ENCODE measurements at regions not wholly inside any gene's neighbourhood (a gene's known extent, or its start where the extent isn't known, plus 50 kb on each side); places are given as distances from the start of the nearest gene placed in this dataset.
"Not testable (repeated sequence)": the region's sequence is repeated elsewhere in the genome, so short reads cannot be mapped to it uniquely, and the experiment has no call there.

DNA sequence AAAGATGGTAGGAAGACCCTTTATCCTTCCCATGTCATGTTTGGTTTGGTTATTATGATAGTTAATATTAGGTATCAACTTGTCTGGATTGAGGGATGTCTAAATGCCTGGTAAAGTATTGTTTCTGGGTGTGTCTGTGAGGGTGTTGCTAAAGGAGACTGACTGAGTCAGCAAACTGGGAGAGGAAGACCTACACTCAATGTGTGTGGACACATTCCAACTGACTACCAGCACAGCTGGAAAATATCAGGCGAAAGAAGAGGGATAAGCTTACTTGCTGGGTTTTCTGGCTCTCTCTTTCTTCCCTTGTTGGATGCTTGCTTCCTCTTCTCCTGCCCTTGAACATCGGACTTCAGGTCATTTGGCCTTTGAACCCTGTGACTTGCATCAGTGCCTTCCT lies 1227.6 kb upstream of the EPHA6 start:
- Histone ChIP-seq H3K27ac (no peak overlapping the region), H3K4me1 (no peaks in the 10 kb centered on the region), H3K36me3 (no peaks in the 10 kb centered on the region), H3K4me3 (replicated peaks in 1 of 3) (no peak overlapping the region), H3K9me3 (no peaks in the 10 kb centered on the region), H3K27me3 (no peaks in the 10 kb centered on the region)
- intact Hi-C loops (cut with DNase I): no loop called here
- no peak for DNase-seq
- TF ChIP-seq CTCF (IDR thresholded peaks at IDR 0.05): no peak
- TF ChIP-seq POLR2A (IDR thresholded peaks at IDR 0.05): no peak
- WGBS, 2 donors: 76 to 79% methylated on average over 2 of the region's 2 CpGs

GRCh38 chr3:95587641-95588040 lies 1226.8 kb upstream of the EPHA6 start:
- H3K27ac ChIP-seq; H3K27me3 ChIP-seq; H3K36me3 ChIP-seq; H3K9me3 ChIP-seq; H3K4me1 ChIP-seq; DNase-seq; intact Hi-C loops (cut with DNase I); H3K4me3 ChIP-seq (replicated peaks in 1 of 3): not testable (repeated sequence)
- WGBS, 2 donors: 82 to 97% methylated on average over 8 of the region's 8 CpGs

- intact Hi-C loops (cut with DNase I): no loop called here
- 93 to 94% methylated on average over 3 to 7 of the region's 13 CpGs for WGBS, 2 donors
- Histone ChIP-seq H3K36me3 (no peaks in the 10 kb centered on the region), H3K4me3 (replicated peaks in 1 of 3) (no peak overlapping the region), H3K27ac (no peak overlapping the region), H3K27me3 (no peaks in the 10 kb centered on the region), H3K9me3 (no peaks in the 10 kb centered on the region), H3K4me1 (no peaks in the 10 kb centered on the region)
- no peak for DNase-seq
- no peak for TF ChIP-seq CTCF (IDR thresholded peaks at IDR 0.05)
- no peak for TF ChIP-seq POLR2A (IDR thresholded peaks at IDR 0.05)
Observed at GRCh38 chr3:95588473-95588872, 1225.9 kb upstream of the EPHA6 start.

- Histone ChIP-seq H3K27me3 (no peaks in the 10 kb centered on the region), H3K9me3 (no peaks in the 10 kb centered on the region), H3K36me3 (no peaks in the 10 kb centered on the region), H3K27ac (no peak overlapping the region), H3K4me3 (replicated peaks in 1 of 3) (no peak overlapping the region), H3K4me1 (no peaks in the 10 kb centered on the region)
- TF ChIP-seq CTCF (IDR thresholded peaks at IDR 0.05): no peak
- no peak for TF ChIP-seq POLR2A (IDR thresholded peaks at IDR 0.05)
- 77 to 87% methylated on average over 11 to 18 of the region's 26 CpGs for WGBS, 2 donors
- no peak for DNase-seq
- intact Hi-C loops (cut with DNase I): no loop called here
Observed at GRCh38 chr3:95595416-95596075, 1218.8 kb upstream of the EPHA6 start.

GRCh38 chr3:95607926-95608325 lies 1206.5 kb upstream of the EPHA6 start:
- WGBS, 2 donors: 71 to 80% methylated on average over 1 of the region's 1 CpG
- Histone ChIP-seq H3K27ac (no peak overlapping the region), H3K4me3 (replicated peaks in 1 of 3) (no peak overlapping the region), H3K27me3 (no peaks in the 10 kb centered on the region), H3K4me1 (no peaks in the 10 kb centered on the region), H3K9me3 (no peaks in the 10 kb centered on the region), H3K36me3 (no peaks in the 10 kb centered on the region)
- TF ChIP-seq CTCF (IDR thresholded peaks at IDR 0.05) (no peak), POLR2A (IDR thresholded peaks at IDR 0.05) (no peak)
- no peak for DNase-seq
- intact Hi-C loops (cut with DNase I): no loop called here

GRCh38 chr3:95609411-95609810 lies 1205.0 kb upstream of the EPHA6 start:
- no peaks in the 10 kb centered on the region for H3K27me3 ChIP-seq
- DNase-seq: no peak
- no peaks in the 10 kb centered on the region for H3K36me3 ChIP-seq
- intact Hi-C loops (cut with DNase I): no loop called here
- no peaks in the 10 kb centered on the region for H3K9me3 ChIP-seq
- TF ChIP-seq POLR2A (IDR thresholded peaks at IDR 0.05): no peak
- no peak for TF ChIP-seq CTCF (IDR thresholded peaks at IDR 0.05)
- H3K27ac ChIP-seq: no peak overlapping the region
- no peaks in the 10 kb centered on the region for H3K4me1 ChIP-seq
- no peak overlapping the region for H3K4me3 ChIP-seq (replicated peaks in 1 of 3)
